Non-pigmented ciliary epithelial cell (primary cell): ENCODE measurements at regions not wholly inside any gene's neighbourhood (a gene's known extent, or its start where the extent isn't known, plus 50 kb on each side); places are given as distances from the start of the nearest gene placed in this dataset.
"Not testable (repeated sequence)": the region's sequence is repeated elsewhere in the genome, so short reads cannot be mapped to it uniquely, and the experiment has no call there.

ENCODE experiments used
- DNase-seq: peaks from one replicate; pipeline ENCODE4 v3.0.0-alpha.2; 2010; ENCODE audit warnings: low read depth

GRCh38 chr16:61432421-61432820 is 603.8 kb downstream of the CDH8 start:
- DNase-seq = no peak

DNA sequence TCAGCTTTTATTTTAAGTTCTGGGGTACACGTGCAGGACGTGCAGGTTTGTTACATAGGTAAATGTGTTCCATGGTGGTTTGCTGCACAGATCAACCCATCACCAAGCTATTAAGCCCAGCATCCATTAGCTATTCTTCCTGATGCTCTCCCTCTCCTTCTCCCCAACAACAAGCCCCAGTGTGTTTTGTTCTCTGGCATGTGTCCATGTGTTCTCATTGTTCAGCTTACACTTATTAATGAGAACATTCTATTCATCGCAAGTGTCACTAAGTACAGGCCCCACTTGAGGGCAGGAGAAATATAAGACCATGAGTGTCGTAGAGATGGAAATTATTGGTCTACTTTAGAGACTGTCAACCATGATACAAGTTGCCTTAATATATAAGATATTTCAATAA is 615.1 kb downstream of the CDH8 start:
- DNase-seq = no peak

DNA sequence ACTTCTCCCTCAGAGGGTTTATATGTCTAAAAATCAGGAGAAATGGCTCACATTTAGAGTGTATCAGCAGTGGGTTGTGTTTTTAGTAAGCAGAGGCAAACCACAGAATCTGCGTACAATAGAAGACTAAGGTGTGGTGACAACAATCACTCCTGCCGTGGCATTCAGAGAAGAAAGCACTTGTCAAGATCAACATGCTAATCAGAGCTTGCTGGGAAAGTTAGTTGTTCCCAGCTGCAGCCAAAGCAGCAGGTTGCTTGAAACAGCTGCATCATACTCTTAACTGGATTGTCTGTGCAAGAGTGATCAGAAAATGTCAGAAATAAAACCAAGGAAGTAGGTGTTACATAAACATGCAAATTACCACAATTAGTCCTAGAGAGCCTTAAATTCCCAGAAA is 616.4 kb downstream of the CDH8 start:
- DNase-seq = no peak

GRCh38 chr16:61418802-61419201 is 617.4 kb downstream of the CDH8 start:
- not testable (repeated sequence) for DNase-seq

DNA sequence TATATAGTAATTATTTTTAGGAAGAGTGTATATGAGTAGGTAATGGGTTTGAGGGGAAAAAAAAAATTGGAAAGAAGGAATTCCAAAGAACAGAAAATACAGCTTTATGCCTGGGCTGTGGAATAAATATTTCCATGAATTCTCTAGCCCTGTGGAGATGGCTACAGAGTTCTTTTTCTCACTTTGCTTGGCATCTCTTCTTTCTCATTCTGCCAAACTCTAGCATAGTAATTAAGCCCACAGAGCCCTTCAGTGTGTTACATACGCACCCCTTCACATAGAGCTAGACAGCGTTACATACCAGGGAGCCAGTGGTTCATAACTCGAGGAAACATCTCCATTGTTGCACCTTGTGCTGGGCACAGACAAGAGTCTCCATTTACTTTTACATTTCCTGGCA is 621.1 kb downstream of the CDH8 start:
- DNase-seq = no peak

DNA sequence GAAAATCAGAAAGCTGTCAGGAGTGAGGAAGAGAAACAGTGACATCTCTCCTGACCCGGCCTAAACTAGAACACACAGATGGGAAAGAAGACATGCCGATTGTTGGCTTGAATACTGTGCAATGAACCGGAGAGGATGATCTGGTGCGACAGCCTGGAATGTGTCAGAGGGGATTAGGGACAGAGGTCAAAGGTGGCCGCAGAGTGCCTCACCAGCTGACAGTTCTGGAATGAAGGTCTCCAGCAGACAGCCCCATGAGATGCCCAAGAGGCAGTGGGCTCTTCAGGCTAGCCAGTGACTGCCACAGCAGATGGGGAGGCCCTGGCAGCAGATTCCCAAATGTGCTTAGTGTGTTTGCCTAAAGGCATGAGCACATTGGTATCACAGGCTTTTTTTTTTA is 623.2 kb downstream of the CDH8 start:
- no peak for DNase-seq

- no peak for DNase-seq
Measured at GRCh38 chr16:61412562-61412961, 623.7 kb downstream of the CDH8 start.

- DNase-seq = no peak
Measured at GRCh38 chr16:61409604-61410003, 626.6 kb downstream of the CDH8 start.

DNA sequence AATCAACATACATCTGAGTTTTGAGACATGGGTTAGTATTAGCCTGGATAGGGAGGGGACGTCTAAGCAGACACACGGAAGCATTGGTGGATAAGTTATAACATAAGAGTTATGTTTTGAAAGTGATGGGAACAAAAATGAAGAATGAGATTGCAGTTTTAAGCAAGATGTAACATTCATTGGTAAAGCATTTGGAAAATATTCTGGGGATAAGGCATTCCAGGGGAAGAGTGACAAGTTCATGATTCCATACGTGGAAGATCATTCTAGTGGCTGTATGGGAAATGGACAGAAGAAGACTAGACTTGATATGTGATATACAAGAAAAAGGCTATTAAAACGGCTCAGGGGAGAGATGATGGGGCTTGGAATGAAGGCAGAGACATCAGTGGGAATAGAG is 632.9 kb downstream of the CDH8 start:
- DNase-seq = no peak

GRCh38 chr16:61391896-61392295 is 644.3 kb downstream of the CDH8 start:
- no peak for DNase-seq

GRCh38 chr16:61390965-61391637 is 645.1 kb downstream of the CDH8 start:
- no peak for DNase-seq

DNA sequence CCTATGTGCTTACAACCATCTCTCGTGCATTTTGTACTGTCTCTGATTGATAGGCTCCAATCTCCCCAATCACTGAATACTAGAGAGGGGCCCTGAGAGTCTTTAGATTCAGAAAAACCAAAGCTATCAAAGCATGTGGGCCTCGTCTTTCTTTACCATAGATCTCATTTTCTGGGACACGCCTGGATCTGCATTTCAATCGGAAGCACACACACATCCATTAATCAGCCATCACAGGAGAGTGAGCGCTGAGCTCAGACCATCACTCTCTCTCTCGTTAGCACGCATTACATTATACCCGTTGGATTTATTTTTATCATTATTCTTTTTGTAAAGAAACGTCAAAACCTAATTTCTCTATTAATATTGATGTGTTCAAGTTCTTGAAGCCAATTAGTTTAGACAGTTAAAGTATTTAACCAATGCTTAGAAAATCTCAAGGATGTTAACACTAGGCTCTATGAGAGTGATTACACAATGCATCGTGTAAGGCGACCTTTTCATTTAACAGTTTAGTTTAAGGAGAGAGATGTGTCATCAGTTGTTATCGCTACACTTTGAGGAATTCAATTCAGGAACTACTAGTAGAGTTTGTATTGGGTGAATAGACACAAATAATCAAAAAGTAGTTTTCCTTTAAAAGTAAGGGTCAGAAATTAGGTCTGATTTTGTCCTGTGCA is 650.7 kb downstream of the CDH8 start:
- no peak for DNase-seq

DNA sequence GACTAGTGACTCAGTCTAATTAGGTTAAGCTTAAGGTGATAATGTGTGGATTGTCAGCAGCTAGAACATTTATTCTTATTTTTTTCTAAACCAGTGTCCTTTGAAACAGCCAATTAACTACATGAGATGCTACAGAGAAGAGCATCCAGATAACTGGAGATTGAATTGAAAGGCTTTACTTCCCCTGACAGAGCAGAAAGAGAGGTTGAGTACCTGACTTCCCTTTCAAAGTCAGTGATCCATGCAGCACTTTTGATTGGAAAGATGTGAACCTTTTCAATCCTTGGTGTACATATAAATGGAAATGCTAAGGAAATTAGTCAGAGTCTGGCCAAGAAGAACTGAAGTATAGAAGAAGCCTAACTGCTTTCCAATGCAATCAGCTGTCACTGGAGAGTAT is 653.8 kb downstream of the CDH8 start:
- no peak for DNase-seq

DNA sequence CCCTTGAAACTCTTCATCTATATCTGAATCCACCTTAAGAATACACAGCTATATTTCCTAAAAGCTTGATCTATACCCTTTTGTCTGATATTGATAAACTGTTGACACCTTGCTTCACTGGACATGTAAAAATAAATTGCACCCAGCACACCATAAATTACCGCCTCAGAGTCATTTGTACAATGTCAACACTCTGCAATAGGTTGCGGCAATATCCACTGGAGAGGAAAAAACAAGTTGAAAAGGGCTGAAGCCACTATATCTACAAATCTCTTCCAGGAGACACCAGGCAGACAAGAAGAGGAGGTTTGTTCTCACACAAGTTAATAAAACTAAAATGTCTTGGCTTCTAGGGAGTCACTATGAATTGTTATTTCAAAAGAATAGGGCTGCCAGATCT is 656.9 kb downstream of the CDH8 start:
- DNase-seq = no peak

GRCh38 chr16:61374071-61374470 is 662.2 kb downstream of the CDH8 start:
- no peak for DNase-seq

GRCh38 chr16:61371881-61372280 is 664.4 kb downstream of the CDH8 start:
- DNase-seq = no peak

- DNase-seq = no peak
Measured at GRCh38 chr16:61371388-61371787, 664.9 kb downstream of the CDH8 start.

DNA sequence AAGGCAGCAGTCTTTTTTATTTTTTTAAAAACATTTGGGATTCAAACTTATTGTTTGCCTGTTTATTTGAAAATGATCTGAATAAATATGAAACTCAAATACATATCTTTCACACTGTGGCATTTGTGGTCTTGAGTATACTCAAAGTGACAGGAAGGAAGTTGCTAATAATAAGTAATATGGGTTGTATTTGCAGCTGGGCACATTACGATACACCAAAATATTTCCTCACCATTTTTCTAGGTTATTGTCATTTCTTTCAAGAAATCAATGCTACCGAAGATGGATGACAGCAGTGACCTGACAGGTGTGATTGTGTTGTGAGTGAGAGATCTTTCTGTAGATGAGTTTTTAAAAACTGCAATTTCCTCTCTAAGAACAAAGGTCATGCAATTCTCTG is 665.7 kb downstream of the CDH8 start:
- DNase-seq = no peak

GRCh38 chr16:61366006-61366405 is 670.2 kb downstream of the CDH8 start:
- no peak for DNase-seq

DNA sequence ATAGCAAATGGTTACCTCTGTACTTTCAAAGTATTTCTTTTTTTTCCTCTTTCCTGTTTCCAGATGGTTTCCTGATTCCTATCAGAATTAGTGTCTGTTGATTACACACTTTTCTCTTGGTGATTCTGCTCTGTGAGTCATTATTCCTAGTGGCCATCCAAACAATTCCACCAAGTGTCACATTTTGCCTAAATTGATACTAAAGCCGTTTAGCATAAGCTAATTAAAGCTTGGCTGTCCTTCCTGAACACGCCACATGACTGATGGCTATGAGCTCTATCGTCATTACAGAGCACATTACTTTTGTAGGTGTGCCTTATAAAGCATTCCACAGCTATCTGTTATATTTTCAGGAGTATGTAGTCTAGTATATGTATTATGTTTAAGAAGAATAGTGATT is 671.2 kb downstream of the CDH8 start:
- DNase-seq = no peak

GRCh38 chr16:61362585-61362984 is 673.7 kb downstream of the CDH8 start:
- DNase-seq = no peak

DNA sequence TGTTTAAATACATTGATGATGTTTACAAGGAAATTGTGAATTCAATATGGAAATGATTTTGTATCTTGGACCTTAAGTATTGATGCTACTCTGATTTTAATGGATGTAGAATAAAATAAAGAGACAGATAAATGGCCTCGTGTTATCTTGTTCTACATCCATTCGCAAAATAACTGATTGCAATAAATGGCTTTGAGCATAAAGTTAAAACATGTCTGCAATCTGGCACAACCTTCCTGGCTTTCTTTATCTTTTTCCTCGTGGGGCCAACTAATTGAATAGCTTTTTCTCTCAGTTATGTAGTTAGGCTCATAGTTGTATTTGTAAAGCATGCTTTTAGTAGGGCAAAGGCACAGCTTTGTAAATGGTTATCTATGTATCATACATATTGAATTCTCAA is 691.4 kb downstream of the CDH8 start:
- DNase-seq = no peak

DNA sequence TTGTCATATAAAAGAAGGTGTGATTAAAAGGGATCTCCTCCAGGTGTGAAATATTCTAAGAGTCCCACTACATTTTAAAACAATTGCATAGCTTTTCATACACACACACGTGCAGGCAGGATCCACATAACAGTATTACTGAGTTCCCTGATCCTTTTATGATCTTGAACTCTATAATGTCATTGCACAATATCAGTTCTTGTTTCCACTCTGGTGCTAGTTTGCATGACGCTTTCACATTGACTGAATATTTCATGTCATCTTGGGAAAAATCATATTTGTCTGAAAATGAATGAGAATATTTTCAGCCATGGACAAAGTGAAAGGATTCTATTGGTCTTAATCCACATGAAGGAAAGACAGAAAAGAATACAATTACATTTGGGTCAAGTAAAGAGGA is 703.8 kb downstream of the CDH8 start:
- DNase-seq = no peak

GRCh38 chr16:61324044-61324443 is 712.2 kb downstream of the CDH8 start:
- no peak for DNase-seq
